Medulla oblongata (tissue), 1 donor: ENCODE measurements at regions not wholly inside any gene's neighbourhood (a gene's known extent, or its start where the extent isn't known, plus 50 kb on each side); places are given as distances from the start of the nearest gene placed in this dataset.
"Not testable (repeated sequence)": the region's sequence is repeated elsewhere in the genome, so short reads cannot be mapped to it uniquely, and the experiment has no call there.

ENCODE experiments used
- DNase-seq: peaks from one replicate; pipeline ENCODE4 v3.0.0-alpha.2; 2015; ENCODE audit errors: extremely low spot score

DNA sequence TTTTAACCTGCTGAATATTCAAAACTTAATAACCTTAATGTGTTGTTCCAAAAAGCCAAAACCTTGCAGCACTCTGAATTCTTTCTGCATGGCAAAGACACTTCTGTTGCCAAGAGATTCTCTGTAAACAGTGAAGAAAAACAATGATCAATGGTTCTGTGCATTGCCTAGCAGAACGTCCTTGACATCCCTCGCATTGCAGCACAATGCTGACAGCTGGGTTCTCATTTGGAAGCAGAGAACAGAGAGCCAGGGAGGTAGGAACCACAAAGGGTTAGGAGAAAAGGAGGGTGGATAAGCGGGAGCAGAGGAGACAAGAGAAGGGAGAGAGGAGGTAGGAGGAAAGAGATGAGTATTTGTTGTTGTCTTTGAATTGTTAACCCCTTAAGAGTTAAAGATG, 501.1 kb downstream of the NAV3 start:
- peak; percentile 2 for DNase-seq

DNA sequence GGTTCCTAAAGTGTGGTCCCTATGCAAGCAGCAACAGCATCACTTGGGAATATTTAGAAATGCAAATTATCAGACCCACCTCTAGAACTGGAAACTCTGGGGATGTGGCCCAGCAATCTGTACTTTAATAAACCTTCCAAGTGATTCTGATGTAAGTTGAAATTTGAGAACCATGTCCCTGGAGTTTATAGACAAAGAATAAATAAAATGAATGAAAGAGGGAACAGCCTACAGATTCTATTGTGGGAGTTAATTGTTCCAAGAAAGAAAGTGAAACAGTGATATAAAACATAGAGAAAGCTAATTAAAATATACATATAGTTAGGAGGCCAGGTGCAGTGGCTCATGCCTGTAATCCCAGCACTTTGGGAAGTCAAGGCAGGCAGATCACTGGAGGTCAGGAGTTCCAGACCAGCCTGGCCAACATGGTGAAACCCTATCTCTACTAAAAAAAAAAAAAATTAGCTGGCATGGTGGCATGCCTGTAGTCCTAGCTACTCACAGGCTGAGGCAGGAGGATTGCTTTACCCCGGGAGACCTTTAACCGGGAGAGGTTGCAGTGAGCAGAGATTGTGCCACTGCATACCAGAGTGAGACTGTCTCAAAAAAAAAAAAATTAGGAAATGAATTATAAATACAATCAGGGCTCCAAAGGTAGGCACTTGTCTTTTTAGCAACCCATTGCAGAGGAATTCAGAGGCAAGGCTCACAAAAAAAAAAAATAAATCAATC, 507.5 kb downstream of the NAV3 start:
- no peak for DNase-seq

DNA sequence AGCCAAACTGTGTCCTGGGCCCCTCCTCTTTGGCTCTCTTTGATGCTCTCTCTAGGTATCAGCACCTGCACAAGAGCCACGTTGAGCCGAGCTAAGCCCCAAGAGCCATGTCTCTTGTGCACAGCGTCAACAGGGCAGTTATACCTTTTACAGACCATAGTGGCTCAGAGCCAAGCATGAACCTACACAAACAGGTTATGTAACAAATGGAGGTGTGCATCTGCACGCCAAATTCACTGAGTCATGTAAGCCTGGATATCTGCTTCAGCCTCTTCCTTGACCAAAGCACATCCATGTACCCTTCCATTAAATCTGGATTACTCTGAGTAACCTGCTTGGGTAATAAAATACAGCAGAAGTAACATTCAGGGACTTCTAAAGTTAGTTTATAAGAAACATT, 509.7 kb downstream of the NAV3 start:
- DNase-seq = no peak

DNA sequence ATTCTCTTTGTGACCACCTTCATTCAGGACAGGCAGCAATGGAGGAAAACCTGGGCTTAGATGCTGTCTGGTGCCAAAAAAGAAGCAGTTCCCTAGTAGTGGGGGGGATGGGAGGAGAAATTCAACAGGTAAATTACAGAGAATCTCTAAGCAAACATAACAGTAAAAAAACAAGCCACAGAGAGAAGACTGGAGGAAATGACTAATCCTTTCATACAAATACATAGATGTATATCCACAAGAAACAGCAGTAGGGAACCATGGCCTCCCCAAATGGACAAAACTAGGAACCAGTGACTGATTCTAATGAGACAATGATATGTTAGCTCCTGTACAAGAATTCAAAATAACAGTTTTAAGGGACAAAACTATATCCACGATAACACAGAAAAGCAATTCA, 513.0 kb downstream of the NAV3 start:
- DNase-seq = no peak

DNA sequence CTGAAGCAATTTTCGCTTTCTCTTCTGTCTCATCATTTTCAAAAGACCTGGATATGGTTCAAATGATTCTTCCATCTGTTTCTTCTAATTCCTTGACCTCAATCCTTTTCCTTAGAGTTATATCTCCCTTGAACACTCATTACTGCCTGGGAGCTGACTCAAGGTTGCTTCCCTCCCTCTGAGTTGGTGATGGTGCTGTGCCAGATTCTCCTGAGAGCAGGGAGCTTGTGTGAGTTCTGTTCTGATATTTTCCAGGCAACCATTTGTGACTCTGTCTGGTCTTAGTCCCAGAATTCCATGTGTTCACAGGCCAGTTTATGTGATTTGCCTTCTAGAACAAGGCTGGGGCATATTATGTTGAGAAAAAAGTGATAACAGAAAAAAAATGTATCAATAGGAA, 505.1 kb upstream of the SYT1 start:
- DNase-seq = no peak

DNA sequence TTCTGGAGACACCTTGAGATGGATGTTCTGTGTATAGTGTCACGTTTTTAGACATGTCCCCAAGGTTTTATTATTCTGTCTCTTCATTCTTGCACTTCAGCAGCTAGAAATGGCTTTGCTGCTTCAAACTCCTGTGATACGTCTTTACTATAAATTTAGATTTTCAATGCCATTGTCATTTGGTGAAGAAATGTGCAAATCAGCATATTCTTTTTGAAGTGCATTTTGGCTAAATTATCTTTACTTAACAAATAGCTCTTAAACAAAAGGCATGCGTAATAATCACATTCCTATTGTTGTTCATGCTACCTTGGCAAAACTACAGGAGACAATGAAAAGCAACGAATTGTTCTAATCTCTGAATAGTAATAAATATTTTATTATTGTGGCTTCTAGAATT, 502.9 kb upstream of the SYT1 start:
- no peak for DNase-seq

DNA sequence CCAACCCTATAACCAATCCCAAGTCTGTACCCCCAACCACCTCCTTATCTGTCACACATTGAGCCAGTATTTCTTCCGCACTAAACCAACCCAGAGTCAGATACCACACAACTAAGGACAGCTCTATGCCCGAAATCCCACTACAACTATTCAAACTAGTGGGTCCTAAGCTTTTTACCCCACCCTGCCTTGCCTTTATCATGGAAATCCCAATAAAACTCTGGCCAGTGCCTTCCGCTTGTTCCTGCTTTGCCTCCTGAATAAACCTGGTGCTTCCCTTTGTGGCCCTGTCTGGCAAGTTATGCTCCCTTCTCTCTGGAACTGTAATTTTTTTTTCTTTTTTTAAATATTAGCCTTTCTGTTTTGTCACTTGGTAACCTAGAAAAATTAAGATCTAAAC, 493.3 kb upstream of the SYT1 start:
- no peak for DNase-seq

DNA sequence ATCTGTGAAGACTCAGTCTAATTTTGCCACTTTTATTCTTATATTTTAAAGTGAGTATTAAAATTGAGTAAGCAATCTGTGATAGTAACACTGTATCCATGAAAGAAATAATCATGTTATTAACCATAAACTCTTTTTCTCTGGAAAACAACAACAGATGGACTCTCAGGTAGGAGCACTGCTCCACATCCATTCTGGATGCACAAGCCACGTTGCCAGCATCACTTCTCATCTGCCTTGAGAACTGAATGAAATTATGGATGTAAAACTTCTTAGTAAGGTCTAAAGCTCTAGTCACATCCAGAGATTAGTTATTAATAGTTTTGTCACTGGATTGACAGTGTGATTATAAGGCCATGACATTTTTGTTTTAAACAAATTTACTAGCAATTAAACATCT, 489.1 kb upstream of the SYT1 start:
- DNase-seq = no peak

DNA sequence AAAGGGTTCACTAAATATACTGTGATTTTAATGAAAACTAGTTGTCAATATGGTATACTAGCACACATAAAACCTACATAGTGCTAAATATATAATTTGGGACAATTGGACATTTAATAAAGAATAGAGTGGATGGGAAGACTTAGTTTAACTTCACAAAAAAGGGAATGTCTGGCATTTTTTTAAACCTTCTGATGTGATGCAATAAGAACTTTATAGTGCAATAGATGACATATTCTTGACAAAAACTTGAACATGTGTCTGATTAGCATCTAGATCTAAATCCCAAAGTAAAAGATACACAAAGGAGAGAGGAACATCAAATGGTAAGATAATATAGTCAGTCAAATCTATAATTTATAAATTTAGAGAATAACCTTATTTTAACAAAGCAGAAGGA, 488.3 kb upstream of the SYT1 start:
- DNase-seq = no peak

DNA sequence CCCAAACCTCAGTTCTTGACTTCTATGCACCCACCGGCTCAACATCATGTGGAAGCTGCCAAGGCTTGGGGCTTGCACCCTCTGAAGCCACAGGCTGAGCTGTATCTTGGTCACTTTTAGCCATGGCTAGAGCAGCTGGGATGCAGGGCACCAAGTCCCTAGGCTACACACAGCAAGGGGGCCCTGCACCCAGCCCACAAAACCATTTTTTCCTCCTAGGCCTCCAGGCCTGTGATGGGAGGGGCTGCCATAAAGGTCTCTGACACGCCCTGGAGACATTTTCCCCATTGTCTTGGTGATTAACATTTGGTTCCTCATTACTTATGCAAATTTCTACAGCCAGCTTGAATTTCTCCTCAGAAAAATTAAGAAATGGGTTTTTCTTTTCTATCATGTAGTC, 485.5 kb upstream of the SYT1 start:
- not testable (repeated sequence) for DNase-seq

DNA sequence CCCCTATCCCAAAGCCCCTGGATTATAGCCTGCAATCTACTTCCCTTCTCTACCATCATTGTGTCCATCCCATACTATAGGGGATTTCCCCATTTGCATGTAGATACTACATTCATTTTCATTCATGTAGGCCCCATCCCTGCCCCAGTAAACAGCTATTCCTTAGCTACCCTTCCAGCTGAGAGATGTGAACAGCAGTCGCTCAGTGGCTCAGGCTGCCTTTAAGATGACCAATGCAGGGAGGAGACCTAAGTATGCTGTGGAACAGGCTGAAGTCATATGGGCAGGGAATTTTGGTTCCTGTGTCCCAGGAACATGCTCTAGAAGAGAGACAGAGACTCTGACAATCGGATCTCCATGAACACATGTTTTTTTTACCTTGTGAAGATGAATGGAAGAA, 481.2 kb upstream of the SYT1 start:
- no peak for DNase-seq

DNA sequence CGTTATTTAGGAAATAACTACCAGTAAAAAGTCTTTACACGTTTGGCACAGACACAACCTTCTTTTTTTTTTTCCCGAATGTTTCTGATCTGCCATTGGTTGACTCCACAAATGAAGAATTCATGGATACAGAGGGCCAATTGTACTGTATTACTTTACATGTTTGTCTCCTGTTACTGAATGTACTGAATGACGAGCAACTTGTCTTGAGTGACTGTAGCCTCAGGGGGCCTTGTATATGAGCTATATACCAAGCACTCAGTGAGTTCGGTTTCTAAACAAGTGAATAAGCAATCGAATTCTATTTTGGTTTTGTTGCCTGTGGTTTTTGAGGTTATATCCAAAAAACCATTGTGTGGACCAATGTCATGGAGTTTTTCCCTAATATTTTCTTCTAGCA, 480.0 kb upstream of the SYT1 start:
- DNase-seq = no peak

DNA sequence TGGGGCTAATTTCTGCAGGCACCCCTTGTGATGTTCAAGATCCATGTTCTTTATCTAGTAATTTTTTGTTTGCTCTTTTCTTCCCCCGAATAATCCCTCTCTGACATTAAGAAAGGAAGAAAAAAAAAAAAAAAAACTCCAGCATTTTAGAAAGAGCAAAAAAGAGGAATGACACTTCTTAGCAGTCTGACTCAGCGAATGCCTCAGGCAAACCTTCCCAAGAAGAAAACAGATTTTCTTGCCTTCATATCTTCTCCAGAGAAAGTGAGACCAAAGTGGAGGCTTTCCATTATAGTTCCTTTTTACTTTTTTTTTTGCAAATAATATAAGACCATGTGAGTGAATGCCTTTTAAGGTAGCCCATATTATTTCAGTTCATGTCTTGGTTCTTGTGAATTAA, 479.0 kb upstream of the SYT1 start:
- no peak for DNase-seq

DNA sequence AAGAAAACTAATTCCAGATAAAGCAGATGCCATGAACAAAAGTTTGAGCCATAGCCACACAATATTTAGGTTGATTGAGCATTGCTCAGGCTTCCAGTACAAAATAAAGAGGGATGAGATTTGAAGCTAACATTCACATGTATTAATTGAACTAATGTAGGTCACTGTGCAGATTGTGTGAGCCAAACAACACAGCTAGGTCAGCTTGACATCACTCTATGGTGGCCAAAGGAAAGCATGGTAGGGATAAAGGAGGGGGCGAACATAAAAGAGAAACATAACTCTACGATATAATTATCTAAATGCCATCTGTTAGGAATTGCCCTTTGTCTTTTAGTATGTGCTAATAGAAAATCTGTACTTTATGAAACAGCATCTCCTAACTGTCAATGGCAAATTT, 477.7 kb upstream of the SYT1 start:
- DNase-seq = no peak

DNA sequence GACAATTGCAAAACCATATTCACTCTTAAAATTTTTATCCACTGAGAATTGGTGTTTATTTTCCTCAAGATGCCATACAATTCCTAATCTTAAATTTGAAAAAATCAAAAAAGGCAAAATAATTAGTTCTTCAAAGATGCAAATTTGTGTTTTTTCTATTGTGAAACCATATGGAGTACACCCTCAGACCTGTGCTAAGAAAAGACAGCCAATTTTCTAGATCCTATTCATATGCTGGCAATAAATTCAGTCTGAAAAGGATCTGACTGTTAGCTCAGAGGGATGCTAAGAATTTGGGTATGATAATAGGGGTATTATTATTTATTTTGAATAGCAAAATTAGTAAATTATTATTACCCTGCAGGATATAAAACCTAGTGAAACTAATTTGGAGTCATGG, 476.9 kb upstream of the SYT1 start:
- no peak for DNase-seq

DNA sequence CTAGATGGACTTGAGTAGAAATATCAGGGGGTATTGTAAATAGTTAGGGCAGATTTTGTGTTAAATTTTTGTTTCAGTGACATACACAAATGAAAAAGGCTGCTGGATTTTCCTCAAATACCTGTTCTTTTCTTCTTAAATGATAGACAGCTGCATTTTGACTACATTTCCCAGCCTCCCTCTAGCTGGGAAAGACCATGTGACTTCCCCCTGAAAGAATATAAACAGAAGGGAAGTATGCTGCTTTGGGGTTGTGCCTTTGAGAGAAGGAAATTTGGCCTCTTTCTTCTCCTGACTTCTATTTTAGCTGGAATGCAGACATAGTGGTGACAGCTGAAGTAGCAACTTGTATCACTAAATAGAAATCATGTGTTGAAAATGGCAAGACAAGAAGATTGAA, 476.1 kb upstream of the SYT1 start:
- no peak for DNase-seq

DNA sequence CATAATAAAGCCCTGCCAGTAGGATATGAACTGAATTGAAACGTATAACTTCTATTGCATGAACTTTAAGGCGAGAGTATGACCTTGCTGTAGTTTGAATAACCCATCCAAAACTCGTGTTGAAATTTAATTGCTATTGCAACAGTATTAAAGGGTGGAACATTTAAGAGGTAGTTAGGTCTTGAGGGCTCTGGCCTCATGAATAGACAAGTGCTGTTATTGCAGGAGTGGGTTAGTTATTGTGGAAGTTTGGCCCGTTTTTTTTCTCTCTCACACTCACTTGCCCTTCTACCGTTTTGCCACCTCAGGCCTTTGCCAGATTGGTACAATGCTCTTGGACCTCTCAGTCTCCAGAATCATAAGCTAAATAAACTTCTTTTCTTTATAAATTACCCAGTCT, 473.7 kb upstream of the SYT1 start:
- DNase-seq = no peak

DNA sequence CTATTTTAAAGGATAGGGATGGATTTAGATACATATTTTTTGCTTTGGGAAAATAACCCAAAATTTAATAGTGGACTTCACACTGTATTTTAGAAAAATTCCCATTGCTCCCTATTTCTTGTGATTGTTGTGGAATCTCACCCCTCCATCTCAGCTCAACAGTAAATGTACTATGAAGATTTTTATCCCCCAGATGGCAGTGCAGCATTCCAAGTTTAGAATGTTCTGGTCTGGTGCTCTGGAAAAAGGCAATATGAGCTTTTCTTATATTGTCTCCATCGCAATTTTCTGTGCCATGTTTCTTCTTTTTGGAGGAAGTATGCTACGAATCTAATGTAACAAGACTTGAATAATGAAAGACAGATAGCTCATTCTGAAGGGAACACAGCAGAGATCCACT, 471.7 kb upstream of the SYT1 start:
- DNase-seq = peak; percentile 57

DNA sequence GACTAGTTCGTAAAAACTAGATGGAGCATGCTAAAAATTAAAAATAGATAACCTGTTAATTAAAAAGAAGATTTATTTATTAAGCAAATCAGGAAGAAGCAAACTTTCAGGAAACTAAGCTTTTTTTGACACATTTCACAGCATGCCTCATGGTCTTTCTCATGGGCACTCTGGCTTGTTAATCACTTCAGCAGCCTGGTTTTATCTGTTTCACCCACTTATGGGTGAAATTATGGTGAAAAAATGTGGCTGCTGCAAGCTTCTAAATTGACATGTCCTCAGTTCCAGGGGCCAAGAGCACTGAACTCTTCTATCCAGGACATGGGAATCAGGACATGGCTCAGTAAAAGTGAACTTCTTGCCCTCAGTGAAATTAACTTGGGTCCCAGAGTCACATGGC, 468.6 kb upstream of the SYT1 start:
- no peak for DNase-seq

DNA sequence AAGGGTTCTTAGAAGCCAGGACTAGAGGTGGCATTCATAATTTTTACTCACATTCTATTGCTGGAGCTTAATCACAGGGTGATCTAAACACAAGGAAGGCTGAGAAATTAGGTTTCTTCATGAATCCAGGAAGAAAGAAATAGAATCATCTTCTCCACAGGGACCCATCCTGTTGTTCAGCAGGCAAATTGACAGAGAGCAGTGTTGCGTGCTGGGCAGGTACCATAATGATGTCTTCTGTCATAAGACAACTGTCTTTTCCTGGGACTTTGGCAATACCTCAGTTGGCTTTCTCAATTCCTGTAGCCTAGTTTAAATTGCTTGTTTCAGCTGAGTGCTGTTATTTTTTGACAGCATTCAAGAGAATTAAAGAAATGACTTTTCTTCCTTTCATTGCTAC, 468.0 kb upstream of the SYT1 start:
- no peak for DNase-seq

DNA sequence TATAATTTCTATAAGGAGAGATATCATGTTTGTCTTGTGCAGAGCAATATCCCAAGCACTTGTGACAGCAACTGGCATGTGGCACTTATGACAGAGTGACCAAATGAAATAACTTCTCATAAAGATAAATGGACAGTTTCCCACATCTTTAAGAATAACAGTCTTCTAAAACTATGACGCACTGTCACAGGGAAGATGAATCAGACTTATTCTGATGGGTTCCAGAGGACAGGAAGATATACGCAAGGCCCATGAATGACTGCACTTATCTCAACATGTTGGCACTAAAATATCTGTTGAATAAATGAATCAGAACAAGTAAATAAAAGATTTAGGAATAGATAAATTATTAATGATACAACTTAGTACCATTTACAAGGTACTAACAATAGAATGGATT, 465.8 kb upstream of the SYT1 start:
- no peak for DNase-seq

DNA sequence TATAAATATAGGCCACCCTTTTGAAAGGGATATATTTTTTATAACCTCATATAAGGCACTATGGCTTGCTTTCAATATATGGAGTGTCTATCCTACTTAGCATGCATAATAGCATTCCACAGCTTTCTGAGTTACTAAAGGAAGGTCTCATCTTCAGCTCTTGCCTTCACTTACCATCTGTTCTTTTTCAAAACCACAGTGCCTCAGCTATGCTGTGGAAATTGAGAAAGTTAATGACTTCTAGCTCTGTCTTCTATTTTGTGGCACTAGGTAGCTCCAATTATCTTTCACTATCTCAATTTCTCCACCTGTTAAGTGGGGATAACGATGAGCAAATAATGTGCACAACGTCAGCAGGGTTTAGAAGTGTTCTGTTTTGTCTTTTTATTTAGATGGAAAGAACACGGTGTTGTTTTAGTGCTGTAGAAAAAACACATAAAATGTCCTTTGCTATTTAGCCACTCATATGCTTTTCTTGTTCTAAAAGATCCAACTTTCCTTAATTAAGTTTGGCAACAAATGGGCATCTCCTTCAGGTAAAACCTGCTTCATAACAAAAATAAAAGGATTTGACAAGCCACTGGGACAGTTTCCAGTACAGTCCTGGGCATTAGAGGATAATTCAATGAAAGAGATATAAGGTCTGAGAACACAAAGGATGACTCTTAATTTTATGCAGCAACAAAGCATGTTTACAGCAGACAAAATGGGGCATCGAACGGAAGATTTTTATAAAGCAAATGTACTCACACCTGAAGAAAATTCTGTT, 462.0 kb upstream of the SYT1 start:
- DNase-seq = no peak

DNA sequence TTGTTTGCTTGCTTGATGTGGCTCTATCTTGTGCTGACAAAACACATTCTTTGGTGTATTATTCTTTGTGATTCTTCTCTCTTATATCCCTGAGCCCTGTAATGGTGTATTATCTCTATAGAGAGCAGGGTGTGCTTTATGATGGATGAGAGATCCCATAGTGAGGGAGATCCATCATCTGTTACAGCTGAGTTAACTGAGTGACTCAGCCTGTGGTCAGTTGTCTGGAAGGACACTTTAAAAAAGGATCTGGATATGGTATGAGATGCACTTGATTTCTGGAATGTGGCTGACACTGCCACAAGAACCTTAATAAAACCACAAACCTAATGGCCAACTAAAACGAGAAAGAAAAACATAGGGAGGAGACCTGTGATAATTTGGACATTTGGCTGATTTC, 461.4 kb upstream of the SYT1 start:
- DNase-seq = no peak

DNA sequence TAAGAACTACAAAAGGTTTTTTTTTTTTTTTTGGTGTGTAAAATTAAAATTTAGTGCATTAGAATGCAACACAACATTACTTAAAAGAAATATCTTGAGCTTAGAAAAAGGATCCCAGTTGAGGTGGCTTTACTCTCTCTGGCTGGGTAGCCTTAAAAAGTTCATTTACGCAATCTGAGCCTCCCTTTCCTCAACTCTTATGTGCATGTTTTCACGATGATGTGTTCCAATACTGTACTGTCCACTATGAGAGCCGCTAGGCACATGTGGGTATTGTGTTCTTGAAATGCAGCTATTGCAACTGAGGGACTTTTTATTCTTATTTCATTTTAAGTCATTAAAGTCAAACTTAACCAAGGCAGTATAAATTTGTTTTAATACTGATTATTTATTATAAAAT, 460.9 kb upstream of the SYT1 start:
- DNase-seq = no peak
